ENCODE measurements at regions not wholly inside any gene's neighbourhood (a gene's known extent, or its start where the extent isn't known, plus 50 kb on each side); places are given as distances from the start of the nearest gene placed in this dataset.
"Not testable (repeated sequence)": the region's sequence is repeated elsewhere in the genome, so short reads cannot be mapped to it uniquely, and the experiment has no call there.

GRCh38 chr3:26292780-26293179, 329.8 kb upstream of the LRRC3B start:
- no peak for DNase-seq
- Histone ChIP-seq H3K9me3 (no peaks in the 10 kb centered on the region), H3K27me3 (no peaks in the 10 kb centered on the region), H3K36me3 (no peaks in the 10 kb centered on the region), H3K4me1 (no peaks in the 10 kb centered on the region), H3K4me3 (ENCODE audit: low read depth, low read length) (no peak overlapping the region)
- TF ChIP-seq, protein P1, sequence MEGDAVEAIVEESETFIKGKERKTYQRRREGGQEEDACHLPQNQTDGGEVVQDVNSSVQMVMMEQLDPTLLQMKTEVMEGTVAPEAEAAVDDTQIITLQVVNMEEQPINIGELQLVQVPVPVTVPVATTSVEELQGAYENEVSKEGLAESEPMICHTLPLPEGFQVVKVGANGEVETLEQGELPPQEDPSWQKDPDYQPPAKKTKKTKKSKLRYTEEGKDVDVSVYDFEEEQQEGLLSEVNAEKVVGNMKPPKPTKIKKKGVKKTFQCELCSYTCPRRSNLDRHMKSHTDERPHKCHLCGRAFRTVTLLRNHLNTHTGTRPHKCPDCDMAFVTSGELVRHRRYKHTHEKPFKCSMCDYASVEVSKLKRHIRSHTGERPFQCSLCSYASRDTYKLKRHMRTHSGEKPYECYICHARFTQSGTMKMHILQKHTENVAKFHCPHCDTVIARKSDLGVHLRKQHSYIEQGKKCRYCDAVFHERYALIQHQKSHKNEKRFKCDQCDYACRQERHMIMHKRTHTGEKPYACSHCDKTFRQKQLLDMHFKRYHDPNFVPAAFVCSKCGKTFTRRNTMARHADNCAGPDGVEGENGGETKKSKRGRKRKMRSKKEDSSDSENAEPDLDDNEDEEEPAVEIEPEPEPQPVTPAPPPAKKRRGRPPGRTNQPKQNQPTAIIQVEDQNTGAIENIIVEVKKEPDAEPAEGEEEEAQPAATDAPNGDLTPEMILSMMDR (IDR thresholded peaks at IDR 0.05; ENCODE audit: low read depth, low read length), result no peak

DNA sequence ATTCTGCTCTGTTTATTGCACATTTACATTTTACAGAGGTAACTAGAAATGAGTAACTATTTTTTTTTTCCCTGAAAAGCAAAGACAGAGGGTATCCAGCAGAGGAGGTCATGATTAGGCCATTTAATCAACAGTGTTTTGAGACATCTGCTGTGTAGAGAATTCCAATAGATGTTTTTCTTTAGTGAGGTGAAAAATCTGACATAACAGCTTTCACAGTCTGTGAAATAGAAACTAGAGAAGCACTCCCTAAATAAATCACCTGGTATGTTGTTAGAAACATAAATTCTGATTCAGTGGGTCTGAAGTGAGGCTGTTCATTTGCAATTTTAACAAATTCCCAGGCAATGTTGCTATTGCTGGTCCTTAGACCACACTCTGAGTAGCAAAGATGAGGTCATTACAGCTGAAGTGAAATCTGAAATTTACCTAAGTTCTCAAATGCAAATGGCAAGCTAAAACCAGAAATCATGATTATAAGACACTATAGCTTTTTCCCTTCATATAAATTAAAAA, 329.2 kb upstream of the LRRC3B start:
- Histone ChIP-seq H3K4me3 (ENCODE audit: low read depth, low read length) (no peak overlapping the region), H3K4me1 (no peaks in the 10 kb centered on the region), H3K27me3 (no peaks in the 10 kb centered on the region), H3K36me3 (no peaks in the 10 kb centered on the region), H3K9me3 (no peaks in the 10 kb centered on the region)
- no peak for DNase-seq
- TF ChIP-seq, protein P1 (IDR thresholded peaks at IDR 0.05; ENCODE audit: low read depth, low read length), result no peak

DNA sequence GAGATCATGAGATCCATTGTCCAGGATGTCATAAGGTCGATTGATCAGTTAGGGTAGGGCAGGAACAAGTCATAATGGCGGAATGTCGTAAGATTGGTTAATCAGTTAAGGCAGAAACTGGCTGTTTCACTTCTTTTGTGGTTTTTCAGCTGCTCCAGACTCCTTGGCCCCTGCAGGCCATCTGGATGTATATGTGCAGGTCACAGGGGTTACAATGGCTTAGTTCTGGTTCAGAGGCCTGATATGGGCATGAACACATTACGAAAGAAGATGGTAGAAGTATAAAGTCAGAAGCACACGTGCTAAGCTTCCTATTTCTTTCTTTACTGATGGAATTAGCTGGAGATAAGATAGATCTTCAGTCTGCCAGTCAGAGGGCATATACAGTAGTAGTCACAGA, 315.4 kb upstream of the LRRC3B start:
- no peak for DNase-seq
- no peaks in the 10 kb centered on the region for H3K36me3 ChIP-seq
- H3K9me3 ChIP-seq, result no peaks in the 10 kb centered on the region
- TF ChIP-seq, protein P1 (IDR thresholded peaks at IDR 0.05; ENCODE audit: low read depth, low read length), result no peak
- no peak overlapping the region for H3K4me3 ChIP-seq (ENCODE audit: low read depth, low read length)
- no peaks in the 10 kb centered on the region for H3K4me1 ChIP-seq
- H3K27me3 ChIP-seq, result no peaks in the 10 kb centered on the region

GRCh38 chr3:26307787-26308186, 314.8 kb upstream of the LRRC3B start:
- H3K27me3 ChIP-seq, result no peaks in the 10 kb centered on the region
- no peaks in the 10 kb centered on the region for H3K36me3 ChIP-seq
- DNase-seq, result no peak
- no peaks in the 10 kb centered on the region for H3K4me1 ChIP-seq
- TF ChIP-seq, protein P1 (IDR thresholded peaks at IDR 0.05; ENCODE audit: low read depth, low read length), result no peak
- no peaks in the 10 kb centered on the region for H3K9me3 ChIP-seq
- no peak overlapping the region for H3K4me3 ChIP-seq (ENCODE audit: low read depth, low read length)

DNA sequence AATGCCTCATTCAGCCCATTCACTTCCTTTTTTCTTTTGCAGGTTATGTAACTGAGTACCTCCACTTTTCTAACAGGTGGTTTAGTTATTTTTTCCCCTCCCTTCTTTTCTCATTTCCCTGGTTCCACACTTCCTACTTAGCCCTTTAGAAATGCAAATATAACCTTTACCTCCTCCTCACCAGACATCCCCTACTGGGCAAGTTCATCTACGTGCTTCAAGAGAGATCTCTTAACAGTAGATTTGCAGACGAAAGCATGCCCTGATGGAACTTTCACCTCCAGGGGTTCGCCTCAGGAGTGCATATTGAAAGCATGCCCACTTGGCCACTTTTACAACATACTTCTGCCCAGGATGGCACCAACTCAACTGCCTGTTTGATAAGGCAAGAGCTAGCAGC, 314.1 kb upstream of the LRRC3B start:
- H3K27me3 ChIP-seq, result no peaks in the 10 kb centered on the region
- no peaks in the 10 kb centered on the region for H3K4me1 ChIP-seq
- no peak overlapping the region for H3K4me3 ChIP-seq (ENCODE audit: low read depth, low read length)
- TF ChIP-seq, protein P1 (IDR thresholded peaks at IDR 0.05; ENCODE audit: low read depth, low read length), result no peak
- no peak for DNase-seq
- H3K9me3 ChIP-seq, result no peaks in the 10 kb centered on the region
- H3K36me3 ChIP-seq, result no peaks in the 10 kb centered on the region

- H3K4me3 ChIP-seq (ENCODE audit: low read depth, low read length); H3K27me3 ChIP-seq; DNase-seq; H3K4me1 ChIP-seq; H3K9me3 ChIP-seq; H3K36me3 ChIP-seq: not testable (repeated sequence)
These were observed 313.0 kb upstream of the LRRC3B start for GRCh38 chr3:26309536-26309935.

GRCh38 chr3:26312816-26313215, 309.8 kb upstream of the LRRC3B start:
- Histone ChIP-seq H3K27me3 (no peaks in the 10 kb centered on the region), H3K4me1 (no peaks in the 10 kb centered on the region), H3K4me3 (ENCODE audit: low read depth, low read length) (no peak overlapping the region), H3K36me3 (no peaks in the 10 kb centered on the region), H3K9me3 (no peaks in the 10 kb centered on the region)
- TF ChIP-seq, protein P1 (IDR thresholded peaks at IDR 0.05; ENCODE audit: low read depth, low read length), result no peak
- no peak for DNase-seq

All from BE2C (cell line).